H1 (cell line): ENCODE measurements at regions not wholly inside any gene's neighbourhood (a gene's known extent, or its start where the extent isn't known, plus 50 kb on each side); places are given as distances from the start of the nearest gene placed in this dataset.

Experiments used
- CTCF ChIA-PET: fragments of 300-600 bp; sonication (Branson Sonifier 250); formaldehyde crosslinking; loops from one replicate; lab custom pipeline; 2021; ENCODE audit not compliant: partially characterized antibody; lab: Charles Lee
- POLR2A ChIA-PET: fragments of 300-600 bp; sonication (Branson Sonifier 250); formaldehyde crosslinking; loops from one replicate; lab custom pipeline; 2021; ENCODE audit warnings: inconsistent platforms; ENCODE audit not compliant: partially characterized antibody; lab: Charles Lee
- DNase-seq, 2 experiments: peaks; one replicate each; pipeline versions ENCODE4 v3.0.0 to v3.0.0-alpha.2; 2010 to 2022; ENCODE audit warnings: low spot score in 2 of 2, low read depth in 1 of 2, mixed read lengths in 1 of 2
- FAIRE-seq: peaks from 2 replicates; lab custom pipeline; 2011; peaks lifted over from hg19 to GRCh38; lab: Jason Lieb, UNC
- H2AFZ ChIP-seq: 2 replicates; pipeline ENCODE4 v1.8.1; 2012; ENCODE audit warnings: low read length, inconsistent platforms
- H2AK5ac ChIP-seq: 2 replicates; pipeline ENCODE4 v1.6.1; 2013; ENCODE audit warnings: low read depth, low read length
- H2BK120ac ChIP-seq: replicated peaks from 2 replicates; pipeline ENCODE3; 2013; ENCODE audit warnings: low read depth, low read length, inconsistent platforms
- H2BK12ac ChIP-seq: 2 replicates; pipeline ENCODE4 v1.6.1; 2013; ENCODE audit warnings: low read depth, low read length
- H2BK15ac ChIP-seq: 2 replicates; pipeline ENCODE4 v1.6.1; 2013; ENCODE audit warnings: low read length
- H2BK20ac ChIP-seq: 2 replicates; pipeline ENCODE4 v1.6.1; 2013; ENCODE audit warnings: low read length
- H2BK5ac ChIP-seq: 2 replicates; pipeline ENCODE4 v1.6.1; 2013; ENCODE audit warnings: low read depth, low read length
- H3K14ac ChIP-seq: 2 replicates; pipeline ENCODE4 v1.6.1; 2013; ENCODE audit warnings: inconsistent platforms; ENCODE audit not compliant: insufficient read length
- H3K18ac ChIP-seq: 2 replicates; pipeline ENCODE4 v1.6.1; 2013; ENCODE audit warnings: low read length; ENCODE audit errors: extremely low read depth
- H3K23ac ChIP-seq: 2 replicates; pipeline ENCODE4 v1.6.1; 2013; ENCODE audit warnings: inconsistent platforms; ENCODE audit not compliant: insufficient read length
- H3K23me2 ChIP-seq: 2 replicates; pipeline ENCODE4 v1.6.1; 2013; ENCODE audit warnings: low read depth, low read length
- H3K27ac ChIP-seq: 2 replicates; pipeline ENCODE4 v1.6.1; 2011; ENCODE audit warnings: low read depth, low read length, inconsistent platforms
- H3K27me3 ChIP-seq, 4 experiments: replicated peaks in 1 of 4; 1 replicate in 1 of 4; 2 replicates in 3 of 4; pipeline versions ENCODE4 v1.6.1 to v1.8.1; 2011 to 2013; ENCODE audit warnings: low read length in 3 of 4, mild to moderate bottlenecking in 3 of 4, inconsistent platforms in 2 of 4, mixed read lengths in 2 of 4, moderate library complexity in 1 of 4; ENCODE audit not compliant: control insufficient read depth in 3 of 4, insufficient read depth in 3 of 4; ENCODE audit errors: extremely low read depth in 1 of 4
- H3K36me3 ChIP-seq, 4 experiments: 2 replicates each; pipeline versions ENCODE4 v1.6.1 to v1.8.1; 2011 to 2013; ENCODE audit warnings: mild to moderate bottlenecking in 4 of 4, low read length in 3 of 4, moderate library complexity in 2 of 4, control low read depth in 1 of 4, inconsistent platforms in 1 of 4; ENCODE audit not compliant: insufficient read depth in 4 of 4, control insufficient read depth in 2 of 4
- H3K4ac ChIP-seq: replicated peaks from 2 replicates; pipeline ENCODE3; 2013; ENCODE audit warnings: low read length, low read depth, mixed read lengths, inconsistent platforms; ENCODE audit not compliant: insufficient read length
- H3K4me1 ChIP-seq, 4 experiments: replicated peaks in 1 of 4; 1 replicate in 1 of 4; 2 replicates in 3 of 4; pipeline versions ENCODE4 v1.6.1 to v1.8.1; 2011 to 2013; ENCODE audit warnings: low read length in 3 of 4, inconsistent platforms in 2 of 4, mixed read lengths in 1 of 4; ENCODE audit not compliant: insufficient read depth in 4 of 4, control insufficient read depth in 3 of 4
- H3K4me2 ChIP-seq, 2 experiments: 2 replicates each; pipeline versions ENCODE4 v1.6.1 to v1.8.1; 2011 to 2013; ENCODE audit warnings: low read depth in 2 of 2, low read length in 2 of 2, control low read depth in 1 of 2, inconsistent platforms in 1 of 2, mild to moderate bottlenecking in 1 of 2; ENCODE audit not compliant: insufficient read depth in 1 of 2
- H3K4me3 ChIP-seq, 4 experiments: fragments of 200-600, 300-600 bp in 1 of 4; sonication (generic), shearing (Covaris generic), sonication (Bioruptor Twin) in 1 of 4; 2 replicates each; pipeline versions ENCODE4 v1.5.1 to v1.8.1; 2011 to 2016; ENCODE audit warnings: low read length in 4 of 4, low read depth in 3 of 4, control low read depth in 2 of 4, inconsistent platforms in 2 of 4, mild to moderate bottlenecking in 2 of 4, mixed read lengths in 1 of 4, moderate library complexity in 1 of 4; ENCODE audit not compliant: insufficient read depth in 2 of 4; ENCODE audit errors: extremely low read depth in 1 of 4
- H3K56ac ChIP-seq: replicated peaks from 2 replicates; pipeline ENCODE3; 2013; ENCODE audit warnings: low read depth, mild to moderate bottlenecking, mixed read lengths, low read length, inconsistent platforms; ENCODE audit not compliant: insufficient read length
- H3K79me1 ChIP-seq: 2 replicates; pipeline ENCODE4 v1.6.1; 2013; ENCODE audit warnings: low read depth, low read length, control low read depth
- H3K79me2 ChIP-seq, 2 experiments: 2 replicates each; pipeline versions ENCODE4 v1.6.1 to v1.8.1; 2012 to 2013; ENCODE audit warnings: low read length in 2 of 2, mild to moderate bottlenecking in 2 of 2, inconsistent platforms in 1 of 2; ENCODE audit not compliant: insufficient read depth in 2 of 2, control insufficient read depth in 1 of 2
- H3K9ac ChIP-seq, 4 experiments: replicated peaks in 1 of 4; 1 replicate in 1 of 4; 2 replicates in 3 of 4; pipeline versions ENCODE4 v1.6.1 to v1.8.1; 2011 to 2013; ENCODE audit warnings: low read depth in 3 of 4, low read length in 3 of 4, control low read depth in 2 of 4, mild to moderate bottlenecking in 2 of 4, moderate library complexity in 2 of 4, inconsistent platforms in 1 of 4; ENCODE audit errors: extremely low read depth in 1 of 4
- H3K9me3 ChIP-seq, 2 experiments: 2 replicates each; pipeline versions ENCODE4 v1.6.1 to v1.8.1; 2012 to 2013; ENCODE audit warnings: mild to moderate bottlenecking in 2 of 2, moderate library complexity in 2 of 2, control low read depth in 1 of 2, inconsistent platforms in 1 of 2, low read depth in 1 of 2, low read length in 1 of 2, mixed read lengths in 1 of 2; ENCODE audit not compliant: insufficient read depth in 2 of 2
- H4K20me1 ChIP-seq, 2 experiments: replicated peaks in 1 of 2; 2 replicates each; pipeline versions ENCODE3 to v1.8.1; 2011 to 2013; ENCODE audit warnings: inconsistent platforms in 2 of 2, low read length in 2 of 2, mild to moderate bottlenecking in 1 of 2; ENCODE audit not compliant: insufficient read depth in 2 of 2, control insufficient read depth in 1 of 2
- H4K5ac ChIP-seq: 2 replicates; pipeline ENCODE4 v1.6.1; 2013; ENCODE audit warnings: low read length, low read depth, mixed read lengths, inconsistent platforms; ENCODE audit not compliant: insufficient read length
- H4K8ac ChIP-seq: 2 replicates; pipeline ENCODE4 v1.8.0; 2013; ENCODE audit warnings: mild to moderate bottlenecking, moderate library complexity, low read length, inconsistent platforms; ENCODE audit not compliant: insufficient read depth; ENCODE audit errors: extremely low read depth
- H4K91ac ChIP-seq: replicated peaks from 2 replicates; pipeline ENCODE3; 2013; ENCODE audit warnings: low read length, mixed read lengths, inconsistent platforms; ENCODE audit not compliant: insufficient read length
- ATF2 ChIP-seq: IDR thresholded peaks from 2 replicates; pipeline ENCODE4 v1.6.1; 2012; ENCODE audit warnings: low read length, inconsistent platforms
- BACH1 ChIP-seq: IDR thresholded peaks from 2 replicates; pipeline ENCODE4 v1.6.1; 2012; ENCODE audit warnings: low read length, improper control_type of control experiment
- CBX8 ChIP-seq: fragments of 300-800, 300-1000 bp; sonication (generic); IDR thresholded peaks from 2 replicates; pipeline ENCODE4 v1.7.1; 2016; ENCODE audit warnings: low read depth, low read length, borderline replicate concordance
- CREB1 ChIP-seq: IDR thresholded peaks from 2 replicates; pipeline ENCODE4 v1.6.1; 2012; ENCODE audit warnings: inconsistent platforms
- E2F6 ChIP-seq: IDR thresholded peaks from 2 replicates; pipeline ENCODE4 v1.6.1; 2012; ENCODE audit warnings: inconsistent platforms
- EGR1 ChIP-seq: IDR thresholded peaks from 2 replicates; pipeline ENCODE4 v1.6.1; 2011; ENCODE audit warnings: low read depth, low read length, borderline replicate concordance
- KDM4A ChIP-seq: IDR thresholded peaks from one replicate; pipeline ENCODE4 v1.7.1; 2012; ENCODE audit warnings: low read depth, mild to moderate bottlenecking, moderate library complexity, low read length, inconsistent platforms; ENCODE audit not compliant: severe bottlenecking
- SP2 ChIP-seq: IDR thresholded peaks from 2 replicates; pipeline ENCODE4 v1.6.1; 2012; ENCODE audit warnings: mild to moderate bottlenecking, low read length, inconsistent platforms
- SRF ChIP-seq: IDR thresholded peaks from 2 replicates; pipeline ENCODE4 v1.6.1; 2011; ENCODE audit warnings: mild to moderate bottlenecking, low read depth, low read length, moderate library complexity
- USF2 ChIP-seq: IDR thresholded peaks from 2 replicates; pipeline ENCODE4 v1.6.1; 2011; ENCODE audit warnings: low read length, improper control_type of control experiment
- ZNF274 ChIP-seq: IDR thresholded peaks from 2 replicates; pipeline ENCODE4 v1.7.0; 2012; ENCODE audit warnings: low read length, borderline replicate concordance; ENCODE audit errors: extremely low read depth
- WGBS, 2 experiments: shearing (Covaris generic) in 1 of 2; methylation state at CpG; one replicate each; pipeline versions ENCODE4 v1.1.6 to v1.1.7; 2013 to 2015; ENCODE audit warnings: low lambda C conversion rate in 2 of 2, mixed read lengths in 2 of 2, inconsistent platforms in 1 of 2, low coverage in 1 of 2, missing lambda C conversion rate in 1 of 2; ENCODE audit not compliant: insufficient replicate concordance in 2 of 2, insufficient coverage in 1 of 2, insufficient read length in 1 of 2; ENCODE audit errors: extremely low coverage in 1 of 2, missing lambda C conversion rate in 1 of 2; 5-methylcytosine and 5-hydroxymethylcytosine counted together

- POLR2A ChIA-PET, result no interaction called here
- Histone ChIP-seq H2BK15ac (no peak overlapping the region), H2AK5ac (no peak overlapping the region), H3K23ac (no peak overlapping the region), H3K27ac (no peak overlapping the region), H3K79me2 (no peaks in the 10 kb centered on the region), H2BK20ac (no peak overlapping the region)
- no peak for DNase-seq
- no peak for TF ChIP-seq CREB1
- no peak for TF ChIP-seq EGR1
- TF ChIP-seq BACH1, result no peak
- TF ChIP-seq KDM4A, result no peak
- TF ChIP-seq SRF, result no peak
- TF ChIP-seq SP2, result no peak
- TF ChIP-seq E2F6, result no peak
- TF ChIP-seq ATF2, result no peak
- TF ChIP-seq ZNF274, result no peak
- no peak for TF ChIP-seq CBX8
- no peak for TF ChIP-seq USF2
- TF ChIP-seq, all 59 proteins: peak for 0
- Histone ChIP-seq H2AFZ (no peak overlapping the region), H3K18ac (no peak overlapping the region), H2BK120ac (no peak overlapping the region), H3K9me3 (no peaks in the 10 kb centered on the region), H2BK12ac (no peak overlapping the region), H3K14ac (no peak overlapping the region), H3K4ac (no peak overlapping the region), H3K4me2 (no peak overlapping the region), H4K5ac (no peak overlapping the region), H3K36me3 (no peaks in the 10 kb centered on the region), H3K79me1 (no peaks in the 10 kb centered on the region), H3K56ac (no peak overlapping the region), H4K91ac (no peak overlapping the region), H3K9ac (no peak overlapping the region), H3K4me1 (no peaks in the 10 kb centered on the region; a peak in 1 of 7 replicates), H4K20me1 (no peaks in the 10 kb centered on the region), H3K4me3 (no peak overlapping the region), H4K8ac (no peak overlapping the region), H3K23me2 (no peaks in the 10 kb centered on the region; the same call in 1 of the 2 replicates), H3K27me3 (no peaks in the 10 kb centered on the region), H2BK5ac (no peak overlapping the region)
- 96% methylated on average over 1 of the region's 1 CpG; no CpG with 5 or more reads in 1 of the 2 experiments for WGBS, 2 experiments
- FAIRE-seq, result no peak
- CTCF ChIA-PET, result no interaction called here
Observed at GRCh38 chr4:180189666-180190065, 2053.5 kb upstream of the TENM3 start.
